NCI-H1694 (cell line): ENCODE measurements at regions not wholly inside any gene's neighbourhood (a gene's known extent, or its start where the extent isn't known, plus 50 kb on each side); places are given as distances from the start of the nearest gene placed in this dataset.
"Not testable (repeated sequence)": the region's sequence is repeated elsewhere in the genome, so short reads cannot be mapped to it uniquely, and the experiment has no call there.

Experiments used
- DNase-seq: peaks from one replicate; lab custom pipeline; 2025; lab: John Stamatoyannopoulos, UW

DNA sequence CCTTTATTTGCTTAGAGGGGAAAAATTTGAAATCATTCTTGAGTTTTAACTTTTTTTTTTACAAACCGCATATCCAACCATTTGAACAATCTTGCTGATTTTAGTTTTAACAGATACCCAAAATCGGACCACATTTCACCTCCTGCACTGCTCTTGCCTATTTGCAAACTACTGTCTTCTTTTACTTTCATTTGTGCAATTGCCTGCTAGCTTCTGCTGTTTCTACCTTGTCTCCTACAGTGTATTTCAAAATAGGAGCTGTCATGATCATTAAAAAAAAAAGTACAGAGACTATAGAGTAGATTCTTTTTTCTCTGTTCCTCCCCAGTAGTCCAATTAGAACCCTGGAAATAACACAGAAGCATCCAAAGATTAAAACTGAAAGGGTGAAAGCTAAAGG lies 1081.2 kb downstream of the SOCS6 start:
- no peak for DNase-seq

DNA sequence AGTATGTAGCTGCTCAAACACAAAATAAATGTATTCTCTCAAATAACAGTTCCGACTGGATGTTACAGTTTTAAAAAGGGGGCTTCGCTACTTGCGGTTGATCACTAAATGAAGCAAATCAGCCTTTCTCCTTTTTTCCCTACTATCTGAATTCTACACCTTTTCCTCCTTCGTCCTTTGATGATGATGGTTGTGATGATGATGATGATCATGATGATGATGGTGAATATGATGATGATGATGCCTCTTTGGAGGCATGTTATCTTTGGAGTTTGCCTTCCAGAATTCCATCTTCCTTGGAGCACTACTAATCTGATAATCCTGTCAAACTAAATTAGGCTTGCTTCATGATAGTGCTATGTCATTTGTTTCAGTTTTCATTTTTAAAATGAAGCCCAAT lies 1073.3 kb downstream of the SOCS6 start:
- no peak for DNase-seq

DNA sequence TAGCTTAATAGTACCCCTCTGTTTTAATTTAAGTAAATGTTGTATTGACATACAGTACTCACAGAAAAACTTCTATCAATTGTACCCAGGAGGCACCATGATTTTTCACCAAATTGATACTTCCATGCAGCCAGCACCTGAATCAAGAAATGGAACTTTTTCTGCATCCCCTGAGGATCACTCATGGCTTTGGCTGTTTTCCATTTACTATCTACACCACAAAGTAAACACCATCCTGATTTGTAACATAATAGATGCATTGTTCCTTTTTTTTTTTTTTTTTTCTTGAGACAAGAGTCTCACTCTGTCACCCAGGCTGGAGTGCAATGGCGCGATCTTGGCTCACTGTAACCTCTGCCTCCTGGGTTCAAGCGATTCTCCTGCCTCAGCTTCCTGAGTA lies 1066.8 kb downstream of the SOCS6 start:
- DNase-seq: not testable (repeated sequence)

DNA sequence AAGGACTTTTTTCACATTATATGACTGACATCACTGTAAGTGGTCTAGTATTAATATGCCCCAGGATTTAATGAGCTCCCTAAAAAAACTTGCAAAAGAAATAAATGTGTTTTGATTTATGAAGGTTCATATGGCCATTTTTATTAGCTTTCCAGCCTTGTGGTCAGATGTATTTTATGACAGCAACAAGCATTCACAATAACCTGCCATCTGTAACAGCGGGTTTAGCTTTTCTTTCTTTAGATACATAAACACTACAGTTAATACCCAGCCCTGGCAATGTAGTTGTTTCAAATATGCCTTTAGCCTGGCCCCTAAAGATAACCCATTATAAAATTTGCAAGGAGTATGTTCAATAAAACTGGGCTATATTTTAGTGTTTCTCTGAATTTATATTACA lies 1063.8 kb downstream of the SOCS6 start:
- DNase-seq: no peak

DNA sequence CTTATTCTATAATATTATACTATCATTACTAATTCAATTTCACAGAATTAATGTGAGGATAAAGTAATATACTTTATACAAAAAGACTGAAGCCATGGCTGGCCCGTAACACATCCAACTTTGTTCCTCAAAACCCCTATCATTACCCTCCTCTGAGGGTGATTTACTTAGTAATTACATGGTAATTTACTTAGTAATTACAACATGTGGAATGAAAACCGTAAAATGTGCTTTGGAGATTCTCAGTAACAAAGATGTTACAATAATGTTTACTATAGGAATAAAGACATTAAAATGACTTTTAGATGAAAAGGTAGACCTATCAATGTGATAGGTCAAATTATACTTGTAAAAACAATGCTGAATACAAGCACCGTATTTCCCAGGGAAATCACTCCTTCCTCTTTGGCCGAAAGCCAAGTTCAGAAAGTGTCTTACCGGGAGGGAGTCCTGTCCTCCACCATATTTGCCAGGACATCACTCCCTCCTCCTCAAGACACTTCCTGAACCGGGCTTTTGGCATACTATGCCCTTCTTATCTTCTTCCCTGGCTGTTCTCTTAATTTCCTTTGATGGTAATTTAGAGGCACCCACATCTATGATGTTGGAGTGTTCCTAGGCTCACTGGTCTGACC lies 1047.8 kb downstream of the SOCS6 start:
- DNase-seq: no peak

DNA sequence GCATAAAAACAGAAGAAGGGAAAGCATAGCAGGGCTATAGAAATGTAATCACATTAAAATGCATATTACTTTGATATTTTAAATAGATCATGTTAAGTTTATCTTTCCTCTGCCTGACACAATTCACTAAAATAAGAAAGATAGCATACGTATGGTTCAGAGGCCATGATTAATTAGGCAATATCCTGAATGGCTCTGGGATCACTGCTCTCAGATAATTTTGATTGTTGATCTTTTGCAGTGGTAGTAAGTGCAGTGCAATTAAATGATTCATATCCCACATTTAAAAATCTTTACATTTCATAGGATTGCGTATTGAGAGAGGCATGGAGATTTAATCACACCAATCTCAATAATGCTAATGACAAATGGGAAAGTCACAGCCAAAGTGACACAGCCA lies 1040.7 kb downstream of the SOCS6 start:
- DNase-seq: no peak

DNA sequence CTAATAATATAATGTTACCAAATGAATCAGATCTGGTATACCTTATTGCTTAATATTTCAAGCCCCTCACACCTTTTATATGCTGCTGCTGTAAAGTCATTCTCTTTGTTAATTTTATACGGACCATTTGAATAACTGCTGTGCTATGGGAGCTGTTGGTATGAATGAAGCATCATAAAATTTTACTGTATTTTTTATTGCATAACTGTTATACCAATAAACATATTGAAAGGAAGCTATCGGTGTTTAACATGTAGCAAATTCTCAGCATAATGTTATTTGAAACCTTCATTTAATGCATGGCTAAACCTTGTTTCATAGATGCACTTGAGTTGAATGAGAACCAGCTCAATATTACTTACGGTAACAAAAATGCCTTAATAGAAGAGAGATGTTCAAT lies 1040.3 kb downstream of the SOCS6 start:
- DNase-seq: no peak

DNA sequence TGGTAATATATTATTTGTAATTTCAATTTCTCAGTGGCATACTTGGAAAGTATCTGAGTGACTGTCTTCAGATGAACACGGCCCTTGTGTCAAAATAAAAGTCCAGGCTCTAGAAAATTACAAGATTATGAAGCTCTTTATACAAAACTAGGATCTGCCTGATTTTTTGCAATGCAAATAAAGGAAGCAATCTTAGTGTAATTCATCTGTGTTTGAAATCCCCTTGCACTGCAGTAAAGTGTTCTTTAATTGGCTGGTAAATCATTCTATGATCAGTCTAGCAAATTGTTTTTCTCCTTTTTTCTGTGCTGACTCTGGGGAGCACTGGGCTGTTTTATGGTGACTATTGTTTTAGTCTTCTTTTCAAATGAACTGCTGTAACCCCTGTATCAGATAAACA lies 1039.0 kb downstream of the SOCS6 start:
- no peak for DNase-seq

DNA sequence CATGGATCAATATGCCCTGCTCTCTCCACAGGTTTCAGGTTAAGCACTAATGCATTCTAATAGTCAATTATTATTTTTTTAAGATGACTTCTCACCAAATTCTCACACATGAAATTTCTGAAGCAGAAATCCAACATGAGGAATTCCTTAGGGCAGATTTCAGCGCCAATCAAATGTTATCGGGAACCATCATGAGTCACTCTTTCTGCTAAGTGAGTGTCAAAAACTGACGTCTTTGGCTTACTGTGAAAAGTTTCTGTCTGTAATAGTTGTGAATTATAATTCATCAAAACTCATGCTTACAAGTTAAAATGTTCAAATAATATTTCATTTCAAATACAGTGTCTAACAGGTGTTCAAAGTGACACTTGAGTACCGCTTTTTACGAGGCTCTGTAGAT lies 1038.6 kb downstream of the SOCS6 start:
- no peak for DNase-seq

DNA sequence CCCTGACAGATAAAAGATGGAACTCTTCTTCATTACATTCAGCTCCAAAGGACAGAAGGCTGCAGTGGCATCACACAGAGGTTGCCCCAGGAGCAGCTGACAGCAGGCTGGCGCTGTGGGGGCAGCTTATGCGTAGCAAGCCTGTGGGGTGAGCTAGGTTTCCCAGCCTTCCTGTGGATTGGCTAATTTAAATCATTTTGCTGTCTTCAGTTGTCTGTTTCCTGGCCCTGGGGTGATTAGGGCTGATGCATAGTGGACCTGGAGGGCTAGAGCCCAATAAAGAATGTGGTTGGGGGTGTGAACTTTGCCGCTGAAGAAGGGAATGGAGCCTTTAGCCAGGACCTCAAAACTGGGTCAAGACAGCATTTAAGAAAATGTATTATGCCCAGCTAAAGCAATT lies 1038.0 kb downstream of the SOCS6 start:
- DNase-seq: no peak

DNA sequence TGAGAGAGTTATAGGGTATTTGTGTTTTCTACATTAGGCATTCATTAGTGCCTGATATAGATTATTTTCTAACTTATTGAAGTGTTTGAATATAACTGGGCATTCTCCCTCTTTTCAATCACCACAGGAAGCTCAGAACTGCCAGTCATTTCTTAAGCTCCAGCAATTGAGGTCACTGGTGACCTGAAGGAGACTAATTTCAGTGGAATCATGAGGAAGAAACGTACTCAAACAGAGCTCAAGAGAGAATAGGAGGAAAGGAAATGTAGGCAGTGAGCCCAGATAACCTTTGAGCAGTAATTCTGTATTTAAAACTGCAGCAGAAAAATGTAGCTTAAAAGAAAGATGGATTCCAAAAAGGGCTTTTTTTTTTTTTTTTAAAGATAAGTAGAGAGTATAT lies 1035.5 kb downstream of the SOCS6 start:
- no peak for DNase-seq

DNA sequence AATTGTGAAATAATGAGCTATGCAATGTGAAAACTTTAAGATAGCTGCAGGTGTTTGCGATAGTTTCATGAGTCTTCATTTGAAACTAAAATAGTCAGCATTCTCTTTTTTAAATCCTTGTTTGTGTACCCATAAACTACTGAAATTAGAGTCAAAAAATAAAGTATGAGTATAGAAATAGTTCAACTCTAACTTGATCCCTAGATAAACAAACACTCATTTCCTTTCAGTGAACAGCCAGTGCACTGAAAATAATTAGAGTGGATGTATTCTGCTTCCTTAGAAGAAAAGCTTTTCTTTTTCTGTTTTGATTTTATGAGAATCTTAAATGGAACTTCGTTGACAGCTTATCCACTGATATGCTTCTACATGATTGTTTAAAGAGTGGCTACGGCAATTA lies 1033.4 kb downstream of the SOCS6 start:
- no peak for DNase-seq

DNA sequence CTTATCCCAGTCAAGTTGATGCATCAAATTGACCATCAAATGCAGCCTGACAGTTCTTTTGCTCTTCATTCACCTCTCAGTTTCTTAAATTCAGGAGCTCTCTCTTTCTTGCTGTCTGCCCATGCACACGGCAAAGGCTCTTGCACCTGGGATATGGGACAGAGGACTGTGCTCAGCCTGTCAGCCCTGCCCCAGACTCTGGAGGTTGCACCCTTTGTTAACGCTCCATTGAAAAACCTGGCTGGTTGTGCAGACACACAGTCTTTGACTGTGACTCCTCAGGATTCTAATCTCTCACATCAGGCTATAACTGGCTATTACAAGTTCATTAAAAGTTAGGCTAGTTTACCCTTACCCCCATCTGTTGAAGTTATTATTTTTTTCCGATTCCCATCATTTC lies 1032.5 kb downstream of the SOCS6 start:
- DNase-seq: no peak

DNA sequence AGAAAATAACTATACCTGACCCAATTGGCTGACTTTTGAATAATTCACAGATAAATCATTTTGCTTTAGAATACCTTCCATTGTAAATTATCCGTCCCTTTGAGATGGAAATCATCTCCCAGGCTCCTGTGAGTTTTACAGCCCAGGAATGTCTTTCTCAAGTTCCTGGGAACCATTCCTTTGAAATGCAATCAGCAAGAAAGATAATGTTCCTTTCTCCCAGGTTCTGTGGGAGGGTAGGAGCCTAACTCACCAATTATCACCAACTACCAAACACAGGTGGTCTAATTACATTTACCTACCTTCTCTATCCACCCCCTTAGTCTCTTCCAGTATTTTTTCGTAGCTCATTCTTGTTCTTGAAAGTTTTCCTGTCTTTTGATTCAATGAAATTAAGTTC lies 1016.0 kb downstream of the SOCS6 start:
- DNase-seq: no peak

DNA sequence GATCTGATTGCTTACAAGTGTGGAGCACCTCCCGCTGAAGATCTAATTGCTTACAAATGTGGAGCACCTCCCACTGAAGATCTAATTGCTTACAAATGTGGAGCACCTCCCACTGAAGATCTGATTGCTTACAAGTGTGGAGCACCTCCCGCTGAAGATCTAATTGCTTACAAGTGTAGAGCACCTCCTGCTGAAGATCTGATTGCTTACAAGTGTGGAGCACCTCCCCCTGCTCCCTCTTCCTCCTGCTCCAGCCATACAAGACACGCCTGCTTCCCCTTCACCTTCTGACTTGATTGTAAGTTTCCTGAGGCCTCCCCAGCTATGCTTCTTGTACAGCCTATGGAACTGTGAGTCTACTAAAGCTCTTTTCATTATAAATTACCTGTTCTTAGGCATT lies 1014.9 kb downstream of the SOCS6 start:
- not testable (repeated sequence) for DNase-seq

DNA sequence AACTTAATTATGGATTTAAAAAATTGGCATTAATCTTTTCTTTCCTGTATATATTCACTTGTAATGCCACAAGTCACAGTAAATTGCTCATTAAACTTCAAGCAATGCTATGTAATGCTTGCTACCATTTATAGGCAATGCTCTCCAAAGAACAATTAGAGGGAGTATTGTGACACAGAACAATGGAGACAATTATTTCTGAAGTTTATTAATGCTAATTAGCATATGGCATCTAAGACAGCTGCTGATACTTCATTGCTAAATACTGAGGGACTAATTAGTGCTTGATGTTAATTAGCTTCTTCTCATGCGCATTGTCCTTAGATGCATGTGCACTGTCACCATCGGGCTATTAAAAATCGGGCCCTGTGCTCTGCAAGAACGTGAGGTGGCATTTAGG lies 1012.8 kb downstream of the SOCS6 start:
- DNase-seq: no peak

DNA sequence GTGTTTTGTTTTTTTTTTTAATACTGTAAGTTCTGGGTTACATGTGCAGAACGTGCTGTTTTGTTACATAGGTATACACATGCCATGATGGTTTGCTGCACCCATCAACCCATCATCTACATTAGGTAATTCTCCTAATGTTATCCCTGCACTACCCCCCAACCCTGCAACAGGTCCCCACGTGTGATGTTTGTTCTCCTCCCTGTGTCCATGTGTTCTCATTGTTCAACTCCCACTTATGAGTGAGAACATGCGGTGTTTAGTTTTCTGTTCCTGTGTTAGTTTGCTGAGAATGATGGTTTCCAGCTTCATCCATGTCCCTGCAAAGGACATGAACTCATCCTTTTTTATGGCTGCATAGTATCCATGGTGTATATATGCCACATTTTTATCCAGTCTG lies 1005.4 kb downstream of the SOCS6 start:
- not testable (repeated sequence) for DNase-seq

DNA sequence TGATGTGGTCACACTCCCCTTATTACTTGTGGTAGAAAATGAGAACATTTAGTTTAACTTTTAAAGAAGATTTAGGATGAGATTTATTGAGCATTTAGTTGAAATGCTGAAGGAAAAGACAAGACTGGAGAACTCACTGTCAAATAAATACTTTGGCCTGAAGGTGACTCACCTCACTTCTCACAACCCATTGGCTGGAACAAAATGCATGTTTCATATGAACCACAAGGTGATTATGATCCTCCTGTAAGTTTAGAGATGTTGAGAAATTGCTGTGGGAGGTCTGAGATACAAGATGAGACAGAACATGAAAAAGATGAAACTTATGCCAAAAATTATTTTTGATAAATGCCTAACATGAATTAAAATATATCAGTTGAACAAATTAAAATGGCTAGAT lies 1004.5 kb downstream of the SOCS6 start:
- no peak for DNase-seq

DNA sequence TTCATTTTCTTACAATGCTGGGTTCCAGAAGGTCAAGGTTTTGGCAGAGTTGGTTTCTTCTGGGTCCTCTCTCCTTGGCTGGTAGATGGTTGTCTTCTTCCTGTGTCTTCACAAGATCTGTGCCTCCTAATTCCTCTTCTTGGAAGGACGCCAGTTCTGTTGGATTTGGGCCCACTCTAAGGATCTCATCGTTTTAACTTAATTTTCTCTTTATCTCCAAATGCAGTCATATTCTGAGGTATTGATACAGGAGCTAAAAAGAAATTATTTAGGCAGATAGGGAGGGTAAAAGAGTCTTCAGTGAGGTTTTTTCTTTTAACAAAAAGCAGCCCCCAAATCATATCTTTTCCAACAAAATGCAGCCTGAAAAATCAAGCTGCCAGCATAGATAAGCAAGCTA lies 998.4 kb downstream of the SOCS6 start:
- DNase-seq: no peak

DNA sequence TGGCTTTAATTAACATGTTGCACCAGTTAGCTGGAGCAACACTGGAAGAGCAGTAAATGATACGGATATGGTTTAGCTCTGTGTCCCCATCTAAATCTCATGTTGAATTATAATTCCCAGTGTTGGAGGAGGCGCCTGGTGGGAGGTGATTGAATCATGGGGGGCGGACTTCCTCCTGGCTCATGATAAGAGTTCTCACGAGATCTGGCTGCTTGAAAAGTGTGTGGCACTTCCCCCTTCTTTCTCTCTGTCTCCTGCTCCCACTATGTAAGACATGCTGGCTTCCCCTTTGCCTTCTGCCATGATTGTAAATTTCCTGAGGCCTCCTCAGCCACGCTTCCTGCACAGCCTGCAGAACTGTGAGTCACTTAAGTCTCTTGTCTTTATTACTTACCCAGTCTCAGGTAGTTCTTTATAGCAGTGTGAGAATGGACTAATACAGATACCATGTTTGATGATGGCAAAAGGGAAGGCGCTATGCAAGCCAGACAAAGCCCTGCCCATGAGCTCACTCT lies 963.6 kb downstream of the SOCS6 start:
- no peak for DNase-seq

DNA sequence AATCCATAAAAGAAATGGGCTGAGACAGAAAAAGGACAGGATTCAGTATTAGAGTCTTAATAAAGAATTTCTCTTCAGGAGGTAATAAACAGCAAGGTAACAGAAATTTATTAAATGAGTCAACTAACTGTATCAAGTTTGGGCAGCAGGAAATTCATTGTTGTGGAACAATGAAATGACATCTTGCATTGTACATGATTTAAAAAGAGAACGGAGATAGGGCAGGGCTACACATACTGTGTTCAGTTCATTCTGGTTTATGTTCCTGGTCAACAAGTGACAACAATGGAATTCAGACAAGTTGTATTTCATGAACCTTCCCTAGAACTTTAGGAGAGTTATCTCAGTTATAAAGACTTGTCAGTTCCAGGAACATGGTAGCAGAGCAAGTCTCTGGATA lies 961.3 kb downstream of the SOCS6 start:
- no peak for DNase-seq

DNA sequence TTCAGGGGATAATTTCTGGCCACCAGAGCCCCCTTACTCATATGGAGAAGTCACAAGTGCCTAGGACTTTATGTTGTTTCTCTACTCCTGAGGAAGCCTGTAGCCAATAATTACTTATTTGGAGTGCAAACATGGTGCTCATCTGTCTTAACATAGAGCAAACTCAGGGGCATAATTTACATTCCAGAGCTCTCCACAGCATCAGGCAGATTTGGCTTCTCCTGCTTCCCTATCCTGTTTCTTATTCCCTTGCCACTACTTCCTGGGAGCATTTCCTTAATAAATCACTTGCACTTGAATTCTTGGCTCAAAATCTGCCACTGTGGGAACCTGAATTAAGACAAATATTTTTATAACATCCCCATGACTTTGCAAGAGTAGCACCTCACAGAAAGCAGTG lies 960.9 kb downstream of the SOCS6 start:
- no peak for DNase-seq

DNA sequence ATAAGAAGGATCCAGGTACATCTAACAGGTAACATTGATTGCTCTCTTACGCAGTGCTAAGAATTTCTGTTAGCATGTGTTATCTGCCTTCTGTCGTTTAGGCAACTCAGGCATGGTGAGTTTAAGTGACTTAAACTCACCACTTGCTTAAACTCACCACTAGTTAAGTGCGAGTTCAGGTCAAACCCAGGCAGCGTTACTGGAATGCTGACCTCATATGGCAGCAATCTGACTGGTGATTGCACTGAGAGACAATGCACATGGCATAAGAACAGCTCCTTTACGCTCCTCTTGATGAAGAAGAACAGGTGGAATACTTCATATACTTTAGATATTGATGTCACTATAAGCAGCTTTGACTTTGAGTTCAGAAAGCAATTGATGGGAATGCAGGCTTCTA lies 954.1 kb downstream of the SOCS6 start:
- no peak for DNase-seq

DNA sequence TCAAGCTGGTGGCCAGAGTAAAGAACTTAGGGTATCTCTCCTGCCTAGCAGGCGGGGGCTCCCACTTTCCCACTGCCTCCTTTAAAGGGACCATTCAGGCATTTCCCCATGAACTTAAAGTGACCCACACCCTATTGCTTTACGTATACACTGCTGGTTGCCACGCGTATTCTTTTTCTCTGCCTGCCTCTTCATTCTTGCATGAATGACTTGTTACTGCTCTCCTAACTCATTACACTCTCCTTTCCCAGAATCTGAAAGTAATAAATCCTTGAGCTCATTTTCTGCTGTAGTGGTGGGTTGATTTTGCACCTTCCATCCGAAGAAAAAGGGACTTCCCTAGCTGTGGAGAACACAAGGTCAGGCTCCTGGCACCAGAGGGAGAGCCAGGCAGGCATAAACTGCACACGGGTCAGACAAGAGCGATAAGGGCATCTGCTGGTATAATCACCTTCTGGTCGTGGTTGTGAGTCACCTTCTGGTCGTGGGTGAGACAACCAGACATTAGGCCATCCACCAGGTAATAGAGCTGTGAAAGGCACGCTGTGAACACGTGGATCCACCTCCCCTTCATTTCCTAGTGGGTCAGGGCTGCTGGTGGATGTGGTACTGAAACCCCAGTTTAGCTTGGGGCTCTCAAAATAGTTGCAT lies 950.3 kb downstream of the SOCS6 start:
- no peak for DNase-seq
